ENCODE measurements at regions not wholly inside any gene's neighbourhood (a gene's known extent, or its start where the extent isn't known, plus 50 kb on each side); places are given as distances from the start of the nearest gene placed in this dataset.

- no peak overlapping the region for H3K18ac ChIP-seq (ENCODE audit: low read depth, low read length)
- no peak overlapping the region for H2AK9ac ChIP-seq (replicated peaks; ENCODE audit: low read depth, low read length, poor library complexity)
- no peaks in the 10 kb centered on the region for H3K36me3 ChIP-seq (ENCODE audit: control insufficient read depth, insufficient read depth, low read length)
- H2AK5ac ChIP-seq (ENCODE audit: low read depth, low read length) = no peak overlapping the region
- H3K9ac ChIP-seq (ENCODE audit: low read depth, low read length) = no peak overlapping the region
- H3K4ac ChIP-seq (ENCODE audit: low read depth, low read length) = no peak overlapping the region
- no peak overlapping the region for H3K4me2 ChIP-seq (ENCODE audit: low read depth, low read length)
- H3K9me1 ChIP-seq (ENCODE audit: insufficient read depth, low read length) = no peaks in the 10 kb centered on the region
- no peak for ATAC-seq (ENCODE audit: low read depth)
- dilution Hi-C loops (cut with HindIII; ENCODE audit: low sequenced_read_pairs, unreplicated experiment) = no loop called here
- H3K27me3 ChIP-seq (ENCODE audit: control insufficient read depth, insufficient read depth, low read length) = no peaks in the 10 kb centered on the region
- ChIA-PET CTCF (interaction anchor here (0.7 kb wide), 1 partner anchor 76 kb away, joined by 5 read pairs; no protein-coding TSS in a partner anchor), POLR2A (ENCODE audit: unreplicated experiment) (no interaction called here)
- H2BK15ac ChIP-seq (ENCODE audit: low read depth, low read length) = no peak overlapping the region
- H4K20me1 ChIP-seq (ENCODE audit: insufficient read depth, low read length) = no peaks in the 10 kb centered on the region
- H4K91ac ChIP-seq (ENCODE audit: insufficient read depth, low read depth, low read length) = no peak overlapping the region
- H3K4me3 ChIP-seq (ENCODE audit: insufficient read depth, low read depth, low read length) = no peak overlapping the region
- H4K5ac ChIP-seq (ENCODE audit: low read depth, low read length) = no peak overlapping the region
- no TSS peak for BruUV-seq (replicated peaks)
- no peak overlapping the region for H3K27ac ChIP-seq (ENCODE audit: insufficient read depth, low read length)
- H3K9me3 ChIP-seq (ENCODE audit: control insufficient read depth, insufficient read depth, low read length) = 0 out of 2 replicates have a peak, but pooled peaks cover 2% of the 10 kb centered on the region
- no peak overlapping the region for H2BK20ac ChIP-seq (ENCODE audit: low read depth, low read length)
- no peaks in the 10 kb centered on the region for H3K4me1 ChIP-seq (ENCODE audit: control insufficient read depth, insufficient read depth, low read length)
- no CpG with 5 or more reads among the region's 3 CpGs for WGBS, 2 experiments (ENCODE audit: extremely low coverage in 2 of 2, insufficient read length in 1 of 2)
- no peak overlapping the region for H3K56ac ChIP-seq (ENCODE audit: extremely low read depth, insufficient read depth, low read length)
- no peak overlapping the region for H3K23ac ChIP-seq (ENCODE audit: low read depth, low read length)
- in situ Hi-C loops (cut with MboI; ENCODE audit: low sequenced_read_pairs) = no loop called here
- H2BK120ac ChIP-seq (ENCODE audit: low read depth, low read length) = no peak overlapping the region
- no peak for DNase-seq
- H4K8ac ChIP-seq (ENCODE audit: low read depth in 2 of 2, low read length in 2 of 2) = no peak overlapping the region
- intact Hi-C loops (cut with micrococcal nuclease) = no loop called here
- no peak for TF ChIP-seq POLR2A (IDR thresholded peaks at IDR 0.05; ENCODE audit: low read depth, low read length)
- TF ChIP-seq CHD1 (IDR thresholded peaks at IDR 0.05; ENCODE audit: low read depth, low read length) = no peak
- TF ChIP-seq RFX5 (IDR thresholded peaks at IDR 0.05; ENCODE audit: low read depth, low read length) = no peak
- no peak for TF ChIP-seq CTCF (conservative IDR thresholded peaks at IDR 0.05; ENCODE audit: low read depth, low read length)
- no peak for TF ChIP-seq USF2 (IDR thresholded peaks at IDR 0.05; ENCODE audit: low read depth, low read length)
- TF ChIP-seq BHLHE40 (IDR thresholded peaks at IDR 0.05; ENCODE audit: low read depth, low read length) = no peak
- no peak for TF ChIP-seq NFE2L2 (IDR thresholded peaks at IDR 0.05; ENCODE audit: low read depth, low read length)
- TF ChIP-seq MAFK (IDR thresholded peaks at IDR 0.05; ENCODE audit: low read depth, low read length) = no peak
- no peak for TF ChIP-seq CEBPB (IDR thresholded peaks at IDR 0.05; ENCODE audit: low read depth, low read length)
- no peak for TF ChIP-seq FOS (IDR thresholded peaks at IDR 0.05; ENCODE audit: low read depth, low read length)
- no peak for TF ChIP-seq MXI1 (IDR thresholded peaks at IDR 0.05; ENCODE audit: borderline replicate concordance, low read depth, low read length)
- no peak for TF ChIP-seq RCOR1 (IDR thresholded peaks at IDR 0.05; ENCODE audit: insufficient replicate concordance, low read length)
- no peak for TF ChIP-seq RAD21 (IDR thresholded peaks at IDR 0.05; ENCODE audit: low read length)
- no peak for TF ChIP-seq SMC3 (IDR thresholded peaks at IDR 0.05; ENCODE audit: low read depth, low read length)
- no peak overlapping the region for H3K14ac ChIP-seq (replicated peaks; ENCODE audit: low read depth, low read length)
- H2BK5ac ChIP-seq (ENCODE audit: low read depth, low read length, poor library complexity, severe bottlenecking) = no peak overlapping the region
- no peaks in the 10 kb centered on the region for H3K79me1 ChIP-seq (ENCODE audit: low read depth in 1 of 2, low read length in 2 of 2)
- H2AFZ ChIP-seq (replicated peaks; ENCODE audit: low read length, poor library complexity) = no peak overlapping the region
Observed at GRCh38 chr5:105807951-105808350, 1862.8 kb downstream of the EFNA5 start.

Data from IMR-90 (cell line).